ENCODE measurements at regions not wholly inside any gene's neighbourhood (a gene's known extent, or its start where the extent isn't known, plus 50 kb on each side); places are given as distances from the start of the nearest gene placed in this dataset.
"Not testable (repeated sequence)": the region's sequence is repeated elsewhere in the genome, so short reads cannot be mapped to it uniquely, and the experiment has no call there.

DNA sequence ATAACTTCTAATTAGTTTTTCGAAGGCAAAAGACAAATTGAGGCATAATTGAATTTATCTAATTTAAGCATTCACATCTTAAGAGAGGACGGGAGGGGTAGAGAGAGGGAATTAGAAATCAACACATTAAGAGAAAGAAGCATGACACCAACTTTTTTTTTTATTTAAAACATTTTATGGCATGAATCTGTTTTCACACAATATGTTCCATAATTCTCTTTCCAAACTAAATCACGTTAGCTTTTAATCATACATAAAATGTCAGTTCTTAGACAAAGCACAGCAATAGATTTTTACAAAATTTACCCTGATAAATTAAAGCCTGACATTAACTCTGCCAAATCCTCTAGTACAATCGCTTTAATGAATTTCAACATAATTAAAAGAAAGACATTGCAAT, 600.8 kb upstream of the ROBO1 start:
- H3K9ac ChIP-seq (ENCODE audit: low read length) = no peak overlapping the region
- no peak overlapping the region for H3K4me3 ChIP-seq (ENCODE audit: low read length)
- H3K36me3 ChIP-seq (ENCODE audit: control insufficient read depth, insufficient read depth, low read length, severe bottlenecking) = no peaks in the 10 kb centered on the region
- no peak for DNase-seq (ENCODE audit: low read depth)
- no peaks in the 10 kb centered on the region for H3K27me3 ChIP-seq (replicated peaks; ENCODE audit: control insufficient read depth, insufficient read depth, low read length)
- no peaks in the 10 kb centered on the region for H3K4me1 ChIP-seq (ENCODE audit: control insufficient read depth, insufficient read depth, low read length)
- H3K9me3 ChIP-seq (ENCODE audit: control insufficient read depth, low read length) = no peaks in the 10 kb centered on the region

DNA sequence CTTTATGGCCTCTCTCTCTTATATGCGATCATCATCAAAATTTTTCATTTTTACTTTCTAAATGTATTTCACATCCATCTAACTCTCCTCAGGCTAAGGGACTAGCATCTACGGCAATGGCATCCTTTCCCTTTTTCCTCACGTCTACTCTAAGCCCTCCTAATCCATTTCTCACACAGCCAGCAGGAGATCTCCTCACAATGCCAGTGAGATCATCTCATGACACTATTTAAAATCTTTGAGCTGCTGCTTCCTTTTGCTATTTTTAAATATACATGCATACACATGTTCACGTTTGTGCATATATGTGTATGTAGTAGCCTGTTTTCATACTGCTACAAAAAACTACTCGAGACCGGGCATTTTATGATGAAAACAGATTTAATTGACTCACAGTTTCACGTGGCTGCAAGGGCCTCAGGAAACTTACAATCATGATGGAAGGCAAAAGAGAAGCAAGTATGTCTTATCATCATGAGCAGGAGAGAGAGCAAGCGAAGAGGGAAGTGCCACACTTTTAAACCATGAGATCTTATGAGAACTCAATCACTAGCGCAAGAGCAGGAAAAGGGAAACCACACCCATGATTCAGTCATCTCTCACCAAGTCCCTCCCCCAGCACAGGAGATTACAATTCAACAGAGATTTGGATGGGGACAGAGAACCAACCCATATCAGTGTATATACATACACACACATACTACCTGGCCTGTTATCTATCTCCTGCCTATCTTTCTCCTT, 599.2 kb upstream of the ROBO1 start:
- H3K36me3 ChIP-seq (ENCODE audit: control insufficient read depth, insufficient read depth, low read length, severe bottlenecking) = no peaks in the 10 kb centered on the region
- no peak for DNase-seq (ENCODE audit: low read depth)
- H3K9me3 ChIP-seq (ENCODE audit: control insufficient read depth, low read length) = no peaks in the 10 kb centered on the region
- H3K9ac ChIP-seq (ENCODE audit: low read length) = no peak overlapping the region
- no peak overlapping the region for H3K4me3 ChIP-seq (ENCODE audit: low read length)
- no peaks in the 10 kb centered on the region for H3K27me3 ChIP-seq (replicated peaks; ENCODE audit: control insufficient read depth, insufficient read depth, low read length)
- no peaks in the 10 kb centered on the region for H3K4me1 ChIP-seq (ENCODE audit: control insufficient read depth, insufficient read depth, low read length)

- Histone ChIP-seq H3K27me3 (replicated peaks; ENCODE audit: control insufficient read depth, insufficient read depth, low read length) (no peaks in the 10 kb centered on the region), H3K4me3 (ENCODE audit: low read length) (no peak overlapping the region), H3K9ac (ENCODE audit: low read length) (no peak overlapping the region), H3K4me1 (ENCODE audit: control insufficient read depth, insufficient read depth, low read length) (no peaks in the 10 kb centered on the region), H3K36me3 (ENCODE audit: control insufficient read depth, insufficient read depth, low read length, severe bottlenecking) (no peaks in the 10 kb centered on the region), H3K9me3 (ENCODE audit: control insufficient read depth, low read length) (no peaks in the 10 kb centered on the region)
- no peak for DNase-seq (ENCODE audit: low read depth)
Measured at GRCh38 chr3:80357761-80358160, 590.0 kb upstream of the ROBO1 start.

GRCh38 chr3:80355144-80355543, 587.3 kb upstream of the ROBO1 start:
- no peaks in the 10 kb centered on the region for H3K4me1 ChIP-seq (ENCODE audit: control insufficient read depth, insufficient read depth, low read length)
- H3K4me3 ChIP-seq (ENCODE audit: low read length) = no peak overlapping the region
- no peak overlapping the region for H3K9ac ChIP-seq (ENCODE audit: low read length)
- H3K9me3 ChIP-seq (ENCODE audit: control insufficient read depth, low read length) = no peaks in the 10 kb centered on the region
- H3K27me3 ChIP-seq (replicated peaks; ENCODE audit: control insufficient read depth, insufficient read depth, low read length) = no peaks in the 10 kb centered on the region
- peak; percentile 9 for DNase-seq (ENCODE audit: low read depth)
- no peaks in the 10 kb centered on the region for H3K36me3 ChIP-seq (ENCODE audit: control insufficient read depth, insufficient read depth, low read length, severe bottlenecking)

GRCh38 chr3:80351201-80351600, 583.4 kb upstream of the ROBO1 start:
- no peaks in the 10 kb centered on the region for H3K4me1 ChIP-seq (ENCODE audit: control insufficient read depth, insufficient read depth, low read length)
- H3K4me3 ChIP-seq (ENCODE audit: low read length) = no peak overlapping the region
- no peak for DNase-seq (ENCODE audit: low read depth)
- H3K27me3 ChIP-seq (replicated peaks; ENCODE audit: control insufficient read depth, insufficient read depth, low read length) = no peaks in the 10 kb centered on the region
- H3K36me3 ChIP-seq (ENCODE audit: control insufficient read depth, insufficient read depth, low read length, severe bottlenecking) = no peaks in the 10 kb centered on the region
- H3K9ac ChIP-seq (ENCODE audit: low read length) = no peak overlapping the region
- H3K9me3 ChIP-seq (ENCODE audit: control insufficient read depth, low read length) = no peaks in the 10 kb centered on the region

- Histone ChIP-seq H3K27me3 (replicated peaks; ENCODE audit: control insufficient read depth, insufficient read depth, low read length) (no peaks in the 10 kb centered on the region), H3K4me1 (ENCODE audit: control insufficient read depth, insufficient read depth, low read length) (no peaks in the 10 kb centered on the region)
- DNase-seq (ENCODE audit: low read depth) = no peak
Measured at GRCh38 chr3:80350771-80351170, 583.0 kb upstream of the ROBO1 start.

GRCh38 chr3:80338366-80338765, 570.6 kb upstream of the ROBO1 start:
- H3K9ac ChIP-seq (ENCODE audit: low read length) = no peak overlapping the region
- no peaks in the 10 kb centered on the region for H3K4me1 ChIP-seq (ENCODE audit: control insufficient read depth, insufficient read depth, low read length)
- no peaks in the 10 kb centered on the region for H3K9me3 ChIP-seq (ENCODE audit: control insufficient read depth, low read length)
- no peak for DNase-seq (ENCODE audit: low read depth)
- H3K4me3 ChIP-seq (ENCODE audit: low read length) = no peak overlapping the region
- H3K36me3 ChIP-seq (ENCODE audit: control insufficient read depth, insufficient read depth, low read length, severe bottlenecking) = no peaks in the 10 kb centered on the region
- H3K27me3 ChIP-seq (replicated peaks; ENCODE audit: control insufficient read depth, insufficient read depth, low read length) = no peaks in the 10 kb centered on the region

More at GRCh38 chr3:80350771-80351170, 583.0 kb upstream of the ROBO1 start:
- no peak overlapping the region for H3K4me3 ChIP-seq (ENCODE audit: low read length)
- H3K9me3 ChIP-seq (ENCODE audit: control insufficient read depth, low read length) = no peaks in the 10 kb centered on the region
- no peaks in the 10 kb centered on the region for H3K36me3 ChIP-seq (ENCODE audit: control insufficient read depth, insufficient read depth, low read length, severe bottlenecking)
- H3K9ac ChIP-seq (ENCODE audit: low read length) = no peak overlapping the region

DNA sequence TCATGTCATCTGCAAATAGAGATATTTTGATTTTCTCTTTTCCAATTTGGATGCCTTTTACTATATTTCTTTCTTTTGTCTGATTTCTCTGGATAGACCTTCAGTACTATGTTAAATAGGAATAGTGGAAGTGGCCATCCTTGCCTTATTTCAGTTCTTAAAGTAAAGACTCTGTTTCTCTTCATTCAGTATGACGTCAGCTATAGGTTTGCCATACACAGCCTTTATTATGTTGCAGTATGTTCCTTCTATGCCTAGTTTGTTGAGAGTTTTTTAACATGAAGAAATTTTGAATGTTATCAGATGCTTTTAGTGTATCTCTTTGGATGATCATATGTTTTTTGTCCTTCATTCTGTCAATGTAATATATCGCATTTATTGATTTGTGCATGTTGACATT, 566.7 kb upstream of the ROBO1 start:
- Histone ChIP-seq H3K4me3 (ENCODE audit: low read length) (no peak overlapping the region), H3K9me3 (ENCODE audit: control insufficient read depth, low read length) (no peaks in the 10 kb centered on the region), H3K4me1 (ENCODE audit: control insufficient read depth, insufficient read depth, low read length) (no peaks in the 10 kb centered on the region), H3K9ac (ENCODE audit: low read length) (no peak overlapping the region), H3K27me3 (replicated peaks; ENCODE audit: control insufficient read depth, insufficient read depth, low read length) (no peaks in the 10 kb centered on the region), H3K36me3 (ENCODE audit: control insufficient read depth, insufficient read depth, low read length, severe bottlenecking) (no peaks in the 10 kb centered on the region)
- DNase-seq (ENCODE audit: low read depth) = no peak

DNA sequence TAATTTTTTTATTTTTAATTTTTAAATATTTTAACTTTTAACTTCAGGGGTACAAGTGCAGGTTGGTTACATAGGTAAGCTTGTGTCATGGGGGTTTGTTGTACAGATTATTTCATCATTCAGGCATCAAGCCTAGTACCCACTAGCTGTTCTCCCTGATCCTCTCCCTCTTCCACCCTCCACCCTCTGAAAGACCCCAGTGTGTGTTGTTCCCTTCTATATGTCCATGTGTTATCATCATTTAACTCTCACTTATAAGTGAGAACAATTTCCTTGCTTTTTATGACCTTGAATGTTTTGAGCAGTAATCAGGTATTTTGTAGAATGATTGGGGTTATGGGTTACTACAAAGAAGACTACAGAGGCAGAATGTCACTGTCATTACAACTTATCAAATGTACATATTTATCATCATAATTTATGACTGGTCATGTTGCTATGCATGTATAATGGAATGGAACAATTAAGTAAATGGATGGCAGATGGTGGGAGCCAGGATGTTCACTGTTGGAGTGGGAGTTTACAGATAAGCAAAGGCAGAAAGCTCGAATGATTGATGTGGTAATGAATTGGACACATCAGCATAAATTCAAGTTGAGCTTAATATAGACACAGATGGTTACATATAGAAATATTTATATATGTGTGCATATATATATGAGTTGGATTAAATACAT, 563.8 kb upstream of the ROBO1 start:
- Histone ChIP-seq H3K4me1 (ENCODE audit: control insufficient read depth, insufficient read depth, low read length) (no peaks in the 10 kb centered on the region), H3K4me3 (ENCODE audit: low read length) (no peak overlapping the region), H3K36me3 (ENCODE audit: control insufficient read depth, insufficient read depth, low read length, severe bottlenecking) (no peaks in the 10 kb centered on the region), H3K9ac (ENCODE audit: low read length) (no peak overlapping the region), H3K27me3 (replicated peaks; ENCODE audit: control insufficient read depth, insufficient read depth, low read length) (no peaks in the 10 kb centered on the region), H3K9me3 (ENCODE audit: control insufficient read depth, low read length) (no peaks in the 10 kb centered on the region)
- DNase-seq (ENCODE audit: low read depth) = no peak

DNA sequence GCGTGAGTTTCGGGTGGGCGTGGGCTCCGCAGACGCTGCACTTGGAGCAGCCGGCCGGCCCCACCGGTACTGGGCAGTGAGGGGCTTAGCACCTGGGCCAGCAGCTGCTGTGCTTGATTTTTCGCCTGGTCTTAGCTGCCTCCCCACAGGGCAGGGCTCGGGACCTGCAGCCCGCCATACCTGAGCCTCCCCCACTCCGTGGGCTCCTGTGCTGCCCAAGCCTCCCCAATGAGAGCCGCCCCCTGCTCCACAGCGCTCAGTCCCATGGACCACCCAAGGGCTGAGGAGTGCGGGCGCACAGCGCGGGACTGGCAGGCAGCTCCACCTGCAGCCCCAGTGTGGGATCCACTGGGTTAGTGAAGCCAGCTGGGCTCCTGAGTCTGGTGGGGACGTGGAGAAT, 546.7 kb upstream of the ROBO1 start:
- H3K9ac ChIP-seq (ENCODE audit: low read length); H3K36me3 ChIP-seq (ENCODE audit: control insufficient read depth, insufficient read depth, low read length, severe bottlenecking); DNase-seq (ENCODE audit: low read depth); H3K4me1 ChIP-seq (ENCODE audit: control insufficient read depth, insufficient read depth, low read length); H3K4me3 ChIP-seq (ENCODE audit: low read length); H3K27me3 ChIP-seq (replicated peaks; ENCODE audit: control insufficient read depth, insufficient read depth, low read length): not testable (repeated sequence)
- H3K9me3 ChIP-seq (ENCODE audit: control insufficient read depth, low read length) = peaks cover 11% of the 10 kb centered on the region

- Histone ChIP-seq H3K27me3 (replicated peaks; ENCODE audit: control insufficient read depth, insufficient read depth, low read length) (peaks cover 3% of the 10 kb centered on the region), H3K4me1 (ENCODE audit: control insufficient read depth, insufficient read depth, low read length) (no peaks in the 10 kb centered on the region), H3K9ac (ENCODE audit: low read length) (no peak overlapping the region), H3K4me3 (ENCODE audit: low read length) (no peak overlapping the region), H3K36me3 (ENCODE audit: control insufficient read depth, insufficient read depth, low read length, severe bottlenecking) (no peaks in the 10 kb centered on the region), H3K9me3 (ENCODE audit: control insufficient read depth, low read length) (peaks cover 4% of the 10 kb centered on the region)
- no peak for DNase-seq (ENCODE audit: low read depth)
Measured at GRCh38 chr3:80308637-80309036, 540.8 kb upstream of the ROBO1 start.

All from adipocyte (in vitro differentiated cells).